Kidney (tissue), 13 donors: ENCODE measurements at regions not wholly inside any gene's neighbourhood (a gene's known extent, or its start where the extent isn't known, plus 50 kb on each side); places are given as distances from the start of the nearest gene placed in this dataset.

Experiments used
- DNase-seq, 5 donors: peaks; one replicate each; pipeline ENCODE4 v3.0.0-alpha.2; 2013 to 2020
- FAIRE-seq: peaks from 2 replicates; lab custom pipeline; 2012; peaks lifted over from hg19 to GRCh38; lab: Jason Lieb, UNC
- H3K27ac ChIP-seq, 2 donors: one replicate each; pipeline ENCODE4 v1.7.0; 2013; ENCODE audit warnings: low read depth in 2 of 2, low read length in 2 of 2, inconsistent platforms in 1 of 2
- H3K27me3 ChIP-seq: one replicate; pipeline ENCODE4 v1.7.1; 2013; ENCODE audit warnings: low read length, inconsistent platforms; ENCODE audit not compliant: control insufficient read depth, insufficient read depth
- H3K36me3 ChIP-seq, 3 donors: one replicate each; pipeline versions ENCODE4 v1.7.0 to v1.7.1; 2013; ENCODE audit warnings: low read length in 3 of 3, control low read depth in 1 of 3, inconsistent platforms in 1 of 3; ENCODE audit not compliant: insufficient read depth in 3 of 3, control insufficient read depth in 2 of 3
- H3K4me1 ChIP-seq, 3 donors: one replicate each; pipeline versions ENCODE4 v1.7.0 to v1.7.1; 2013; ENCODE audit warnings: low read length in 3 of 3, inconsistent platforms in 1 of 3, low read depth in 1 of 3; ENCODE audit not compliant: control insufficient read depth in 2 of 3, insufficient read depth in 2 of 3
- H3K4me3 ChIP-seq, 3 donors: one replicate each; pipeline versions ENCODE4 v1.7.0 to v1.8.1; 2013; ENCODE audit warnings: low read length in 3 of 3, control low read depth in 1 of 3, inconsistent platforms in 1 of 3
- H3K9ac ChIP-seq, 3 donors: one replicate each; pipeline versions ENCODE4 v1.7.0 to v1.7.1; 2013; ENCODE audit warnings: low read length in 3 of 3, control low read depth in 1 of 3, inconsistent platforms in 1 of 3
- H3K9me3 ChIP-seq, 3 donors: one replicate each; pipeline versions ENCODE4 v1.7.0 to v1.7.1; 2013; ENCODE audit warnings: low read length in 3 of 3, control low read depth in 1 of 3, inconsistent platforms in 1 of 3; ENCODE audit not compliant: control insufficient read depth in 2 of 3, insufficient read depth in 1 of 3
- intact Hi-C: fragments of 100-400 bp; cut with DNase I; formaldehyde crosslinking; loops from one replicate; pipeline ENCODE4 v1.11.1; 2022
- TF ChIP-seq, protein P1 (sequence below): IDR thresholded peaks from 3 replicates; pipeline ENCODE4 v1.5.1; 2012; ENCODE audit warnings: mild to moderate bottlenecking, moderate library complexity, borderline replicate concordance; ENCODE audit not compliant: insufficient read depth; ENCODE audit errors: extremely low read depth
- donor health status: control.
- donor health status: control.
- donor health status: control.
- donor health status: control.
- donor health status: control.
- donor health status: DM: yes; HTN: yes; CAD: no.
- donor health status: Normal renal cell carcinoma (clear cell type).

DNA sequence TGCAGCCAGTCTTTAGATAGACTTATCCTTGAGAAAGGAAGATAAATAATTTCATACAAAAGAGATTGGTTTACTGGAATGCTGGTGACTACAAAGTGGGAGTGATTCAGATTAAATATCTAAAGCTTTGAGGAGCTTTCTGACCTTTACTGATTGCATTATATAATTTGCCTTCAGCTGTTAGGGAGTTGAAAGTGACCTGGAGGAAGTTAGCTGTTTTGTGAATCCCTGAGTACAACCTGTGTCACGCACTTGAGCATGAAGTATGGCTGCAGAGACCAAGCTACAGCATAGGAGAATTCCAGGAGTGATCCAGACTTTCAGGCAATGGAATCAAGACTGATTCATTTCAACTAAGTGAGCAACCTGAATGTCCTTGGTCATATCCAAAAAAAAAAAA is 1848.3 kb upstream of the RAG2 start:
- H3K9ac ChIP-seq = no peak overlapping the region
- TF ChIP-seq, protein P1, sequence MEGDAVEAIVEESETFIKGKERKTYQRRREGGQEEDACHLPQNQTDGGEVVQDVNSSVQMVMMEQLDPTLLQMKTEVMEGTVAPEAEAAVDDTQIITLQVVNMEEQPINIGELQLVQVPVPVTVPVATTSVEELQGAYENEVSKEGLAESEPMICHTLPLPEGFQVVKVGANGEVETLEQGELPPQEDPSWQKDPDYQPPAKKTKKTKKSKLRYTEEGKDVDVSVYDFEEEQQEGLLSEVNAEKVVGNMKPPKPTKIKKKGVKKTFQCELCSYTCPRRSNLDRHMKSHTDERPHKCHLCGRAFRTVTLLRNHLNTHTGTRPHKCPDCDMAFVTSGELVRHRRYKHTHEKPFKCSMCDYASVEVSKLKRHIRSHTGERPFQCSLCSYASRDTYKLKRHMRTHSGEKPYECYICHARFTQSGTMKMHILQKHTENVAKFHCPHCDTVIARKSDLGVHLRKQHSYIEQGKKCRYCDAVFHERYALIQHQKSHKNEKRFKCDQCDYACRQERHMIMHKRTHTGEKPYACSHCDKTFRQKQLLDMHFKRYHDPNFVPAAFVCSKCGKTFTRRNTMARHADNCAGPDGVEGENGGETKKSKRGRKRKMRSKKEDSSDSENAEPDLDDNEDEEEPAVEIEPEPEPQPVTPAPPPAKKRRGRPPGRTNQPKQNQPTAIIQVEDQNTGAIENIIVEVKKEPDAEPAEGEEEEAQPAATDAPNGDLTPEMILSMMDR = no peak
- H3K27me3 ChIP-seq = no peaks in the 10 kb centered on the region
- intact Hi-C loops = no loop called here
- H3K4me3 ChIP-seq = no peak overlapping the region
- FAIRE-seq (no peak), DNase-seq (peak in 1 of 5 donors; percentile 4)
- H3K4me1 ChIP-seq = no peaks in the 10 kb centered on the region
- no peaks in the 10 kb centered on the region for H3K9me3 ChIP-seq
- H3K36me3 ChIP-seq = no peaks in the 10 kb centered on the region
- H3K27ac ChIP-seq = no peak overlapping the region

DNA sequence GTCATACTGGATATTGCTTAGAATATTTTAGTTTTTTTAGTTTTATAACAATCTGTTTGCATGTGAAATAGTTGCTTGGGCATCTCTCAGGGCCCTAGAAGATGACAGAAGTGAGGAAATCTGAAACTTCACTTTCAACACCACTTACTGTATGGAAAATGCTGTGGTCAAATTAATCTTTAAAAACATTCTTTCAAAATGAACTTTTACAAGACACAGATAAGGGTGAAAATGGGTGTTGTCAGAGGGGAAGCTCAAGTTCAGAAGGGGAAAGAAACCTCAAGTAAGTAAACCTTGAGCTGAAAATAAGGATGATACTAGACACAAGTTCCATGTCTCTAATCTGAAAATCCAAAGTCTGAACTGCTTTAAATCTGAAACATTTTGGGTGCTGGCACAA is 1840.1 kb upstream of the RAG2 start:
- H3K27ac ChIP-seq = no peak overlapping the region
- no peak overlapping the region for H3K9ac ChIP-seq
- no peak overlapping the region for H3K4me3 ChIP-seq
- H3K27me3 ChIP-seq = no peaks in the 10 kb centered on the region
- FAIRE-seq = no peak
- TF ChIP-seq, protein P1 = no peak
- intact Hi-C loops = no loop called here
- no peaks in the 10 kb centered on the region for H3K9me3 ChIP-seq
- no peak for DNase-seq
- H3K4me1 ChIP-seq = no peaks in the 10 kb centered on the region
- H3K36me3 ChIP-seq = no peaks in the 10 kb centered on the region

DNA sequence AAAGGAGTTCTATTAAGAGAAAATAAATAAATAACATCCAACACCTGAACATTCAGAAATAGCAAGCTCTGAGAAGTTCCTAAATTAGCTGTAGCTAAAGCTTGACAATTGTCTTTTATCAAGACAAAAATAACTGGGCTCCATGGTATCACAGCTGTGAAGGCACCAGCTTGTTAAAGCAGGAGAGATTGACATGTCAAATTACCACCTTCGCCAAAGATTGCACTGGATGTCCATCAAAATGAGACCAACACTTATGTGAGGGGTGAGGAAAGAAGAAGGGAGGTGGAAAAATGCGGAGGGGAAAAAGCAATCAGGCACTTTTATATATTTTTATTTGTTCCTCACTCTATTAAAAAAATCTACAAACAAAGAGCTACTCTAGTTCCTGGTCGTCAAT is 1827.5 kb upstream of the RAG2 start:
- H3K27ac ChIP-seq = no peak overlapping the region
- intact Hi-C loops = no loop called here
- no peaks in the 10 kb centered on the region for H3K4me1 ChIP-seq
- no peaks in the 10 kb centered on the region for H3K27me3 ChIP-seq
- no peak overlapping the region for H3K9ac ChIP-seq
- FAIRE-seq (no peak), DNase-seq (no peak)
- no peaks in the 10 kb centered on the region for H3K9me3 ChIP-seq
- no peaks in the 10 kb centered on the region for H3K36me3 ChIP-seq
- no peak overlapping the region for H3K4me3 ChIP-seq
- TF ChIP-seq, protein P1 = no peak

DNA sequence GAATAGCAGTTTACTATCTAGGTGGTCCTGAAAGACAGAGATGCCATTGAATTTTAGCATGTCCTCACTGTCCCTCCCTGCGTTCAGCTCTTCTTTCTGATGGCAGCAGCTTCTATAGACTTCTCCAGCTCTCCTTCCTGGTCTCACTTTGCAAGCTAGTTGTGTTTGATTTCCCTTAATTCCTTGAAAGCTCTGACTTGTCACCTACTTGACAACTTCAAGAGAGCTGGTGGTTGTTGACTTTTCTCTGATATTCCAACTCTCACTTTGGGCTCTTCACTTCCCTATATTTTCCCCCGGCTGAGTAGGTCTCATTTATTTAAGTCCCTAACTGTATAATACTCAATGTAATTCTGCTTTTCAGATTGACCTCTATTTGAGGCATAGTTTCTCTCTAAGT is 1825.0 kb upstream of the RAG2 start:
- intact Hi-C loops = no loop called here
- Histone ChIP-seq H3K4me3 (no peak overlapping the region), H3K9ac (no peak overlapping the region), H3K9me3 (no peaks in the 10 kb centered on the region), H3K27me3 (no peaks in the 10 kb centered on the region), H3K36me3 (no peaks in the 10 kb centered on the region), H3K4me1 (no peaks in the 10 kb centered on the region), H3K27ac (no peak overlapping the region)
- FAIRE-seq (no peak), DNase-seq (no peak)
- TF ChIP-seq, protein P1 = no peak
